ENCODE measurements at regions not wholly inside any gene's neighbourhood (a gene's known extent, or its start where the extent isn't known, plus 50 kb on each side); places are given as distances from the start of the nearest gene placed in this dataset.

GRCh38 chr12:59936534-59936933, 340.7 kb downstream of the SLC16A7 start:
- no peak for DNase-seq (ENCODE audit: low spot score in 2 of 2)
- H3K36me3 ChIP-seq: no peaks in the 10 kb centered on the region
- no peak overlapping the region for H3K27ac ChIP-seq
- no peaks in the 10 kb centered on the region for H3K4me1 ChIP-seq
- H3K27me3 ChIP-seq: no peaks in the 10 kb centered on the region
- TF ChIP-seq POLR2A (IDR thresholded peaks at IDR 0.05) (no peak), CTCF (IDR thresholded peaks at IDR 0.05) (no peak), EP300 (IDR thresholded peaks at IDR 0.05) (no peak)
- no peak overlapping the region for H3K4me3 ChIP-seq
- no peaks in the 10 kb centered on the region for H3K9me3 ChIP-seq
- WGBS, 2 donors: 80 to 88% methylated on average over 3 of the region's 3 CpGs

DNA sequence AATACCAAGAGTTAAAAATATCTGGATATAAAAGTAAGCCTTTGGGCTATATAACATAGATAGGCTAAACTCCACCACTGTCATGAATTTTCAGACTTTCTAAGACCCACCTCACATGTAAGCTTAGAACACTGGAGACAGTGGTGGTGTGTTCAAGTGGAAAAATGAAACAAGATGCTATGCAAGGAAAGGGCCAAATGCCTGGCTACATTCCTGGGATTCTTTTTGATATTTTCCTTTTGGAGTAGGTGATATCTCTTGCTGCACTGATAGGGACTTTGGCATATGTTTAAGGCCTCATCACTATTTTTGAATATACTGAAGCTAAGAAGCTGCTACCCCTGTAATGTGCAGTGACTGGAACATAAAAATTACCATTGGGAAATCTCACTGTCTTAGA, 341.3 kb downstream of the SLC16A7 start:
- Histone ChIP-seq H3K27ac (no peak overlapping the region), H3K9me3 (no peaks in the 10 kb centered on the region), H3K4me3 (no peak overlapping the region), H3K27me3 (no peaks in the 10 kb centered on the region), H3K4me1 (no peaks in the 10 kb centered on the region), H3K36me3 (no peaks in the 10 kb centered on the region)
- DNase-seq (ENCODE audit: low spot score in 2 of 2): no peak
- TF ChIP-seq POLR2A (IDR thresholded peaks at IDR 0.05): no peak
- no peak for TF ChIP-seq EP300 (IDR thresholded peaks at IDR 0.05)
- TF ChIP-seq CTCF (IDR thresholded peaks at IDR 0.05): no peak

DNA sequence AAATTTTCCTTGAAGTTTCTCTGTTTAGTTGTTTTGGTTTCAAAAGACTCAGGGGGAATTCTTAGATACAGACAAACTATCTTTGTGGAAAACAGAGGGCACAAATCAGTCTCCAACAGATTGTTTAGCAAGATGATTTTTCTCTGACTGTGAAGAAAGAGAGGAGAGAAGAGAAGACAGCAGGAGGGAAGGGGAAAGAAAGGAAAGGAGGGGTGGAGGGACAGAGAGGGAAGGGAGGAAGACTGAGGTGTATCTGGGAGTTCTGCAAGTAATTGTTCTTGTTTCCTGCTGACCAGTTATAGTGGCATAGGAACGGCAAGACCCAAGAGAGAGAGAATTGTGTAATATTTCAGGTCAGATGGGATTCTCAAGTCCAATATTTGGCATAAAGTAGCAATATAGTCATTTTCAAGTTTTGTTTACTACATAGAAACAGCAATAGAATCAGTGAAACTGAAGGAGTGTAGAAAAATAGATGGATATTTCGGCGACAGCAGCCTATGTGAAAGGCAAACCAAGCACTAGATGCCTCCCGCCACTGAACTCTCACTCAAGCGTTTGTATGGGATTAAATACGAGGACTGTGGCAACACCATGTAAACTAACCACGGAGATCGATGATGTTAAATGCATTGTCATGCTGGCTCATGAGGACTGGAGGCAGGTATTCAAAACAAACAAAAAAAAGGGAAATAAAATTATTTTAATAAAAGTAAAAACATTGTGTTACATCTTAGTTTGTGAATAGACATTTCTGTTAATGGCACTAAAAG, 342.5 kb downstream of the SLC16A7 start:
- 78 to 82% methylated on average over 8 of the region's 8 CpGs for WGBS, 2 donors
- Histone ChIP-seq H3K4me3 (no peak overlapping the region), H3K27me3 (no peaks in the 10 kb centered on the region), H3K27ac (no peak overlapping the region), H3K9me3 (no peaks in the 10 kb centered on the region), H3K36me3 (no peaks in the 10 kb centered on the region), H3K4me1 (no peaks in the 10 kb centered on the region)
- no peak for TF ChIP-seq CTCF (IDR thresholded peaks at IDR 0.05)
- no peak for TF ChIP-seq POLR2A (IDR thresholded peaks at IDR 0.05)
- no peak for TF ChIP-seq EP300 (IDR thresholded peaks at IDR 0.05)
- no peak for DNase-seq (ENCODE audit: low spot score in 2 of 2)

DNA sequence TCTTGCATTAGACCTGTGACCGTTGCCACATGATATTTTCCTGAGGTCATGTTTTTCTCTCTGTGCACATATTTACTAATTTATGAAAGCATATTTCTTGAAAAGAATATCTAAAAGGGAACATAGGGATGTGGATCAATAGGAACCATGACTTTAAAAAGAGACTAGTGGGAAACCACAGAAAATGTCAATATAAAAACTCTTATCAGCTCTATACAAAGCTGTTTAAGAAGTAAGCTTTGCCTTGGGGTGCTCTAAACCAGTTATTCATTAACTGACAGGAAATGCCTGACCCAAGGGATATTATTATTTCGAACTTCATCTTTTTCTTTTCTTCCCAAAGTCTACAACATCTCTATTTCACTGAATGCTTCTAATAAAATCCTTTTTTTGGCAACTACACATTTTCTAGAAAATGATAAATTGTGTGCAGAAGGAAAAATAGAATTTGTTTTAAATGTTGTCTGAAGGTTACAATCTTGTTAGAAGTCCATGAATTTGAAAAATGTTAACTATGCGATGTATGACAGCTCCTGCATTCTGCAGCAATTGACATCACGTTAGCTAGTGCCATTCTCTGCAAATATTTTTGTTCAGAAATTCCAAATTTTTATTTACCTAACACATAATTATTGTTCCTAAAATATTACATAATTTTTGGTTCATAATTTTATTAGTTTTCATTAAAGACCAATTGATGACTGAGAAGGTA, 345.0 kb downstream of the SLC16A7 start:
- WGBS, 2 donors: 24 to 36% methylated on average over 4 of the region's 4 CpGs
- Histone ChIP-seq H3K27me3 (no peaks in the 10 kb centered on the region), H3K9me3 (no peaks in the 10 kb centered on the region), H3K27ac (no peak overlapping the region), H3K4me1 (no peaks in the 10 kb centered on the region), H3K36me3 (no peaks in the 10 kb centered on the region), H3K4me3 (no peak overlapping the region)
- TF ChIP-seq POLR2A (IDR thresholded peaks at IDR 0.05) (no peak), EP300 (IDR thresholded peaks at IDR 0.05) (no peak), CTCF (IDR thresholded peaks at IDR 0.05) (no peak)
- no peak for DNase-seq (ENCODE audit: low spot score in 2 of 2)

- no peak for DNase-seq (ENCODE audit: low spot score in 2 of 2)
- no peak overlapping the region for H3K4me3 ChIP-seq
- no peaks in the 10 kb centered on the region for H3K4me1 ChIP-seq
- no peaks in the 10 kb centered on the region for H3K27me3 ChIP-seq
- no peaks in the 10 kb centered on the region for H3K36me3 ChIP-seq
- no peaks in the 10 kb centered on the region for H3K9me3 ChIP-seq
- TF ChIP-seq EP300 (IDR thresholded peaks at IDR 0.05) (no peak), POLR2A (IDR thresholded peaks at IDR 0.05) (no peak), CTCF (IDR thresholded peaks at IDR 0.05) (no peak)
- H3K27ac ChIP-seq: no peak overlapping the region
Observed at GRCh38 chr12:59941461-59941860, 345.6 kb downstream of the SLC16A7 start.
